ENCODE measurements at regions not wholly inside any gene's neighbourhood (a gene's known extent, or its start where the extent isn't known, plus 50 kb on each side); places are given as distances from the start of the nearest gene placed in this dataset.

GRCh38 chr9:30913331-30913730 is 1471.1 kb upstream of the ACO1 start:
- TF ChIP-seq EZH2 (IDR thresholded peaks at IDR 0.05) = no peak
- TF ChIP-seq CTCF (IDR thresholded peaks at IDR 0.05) = no peak
- TF ChIP-seq EZH2phosphoT487 (IDR thresholded peaks at IDR 0.05) = no peak

Measured in neural progenitor cell (in vitro differentiated cells).